ENCODE measurements at regions not wholly inside any gene's neighbourhood (a gene's known extent, or its start where the extent isn't known, plus 50 kb on each side); places are given as distances from the start of the nearest gene placed in this dataset.
A peak's percentile ranks its signal among the peaks of the same experiment; 100 is the strongest.

DNA sequence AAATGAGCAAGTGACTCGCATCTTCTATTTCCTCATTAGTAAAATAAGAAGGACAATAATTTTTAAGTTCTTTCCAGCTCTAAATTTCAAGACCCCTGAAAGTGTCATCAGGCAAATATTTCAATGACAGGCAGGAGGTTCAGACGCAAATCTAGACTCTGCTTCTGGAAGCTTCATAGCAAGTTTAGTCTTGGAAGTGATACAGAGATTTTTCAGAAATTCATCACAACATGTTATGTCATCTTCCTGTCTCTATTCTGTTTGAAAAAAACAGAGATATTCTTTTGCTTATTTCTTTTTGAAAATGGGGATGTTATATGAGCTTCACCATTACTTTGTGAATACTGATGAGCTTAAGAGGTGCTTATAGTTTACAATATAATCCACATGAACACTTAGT, 74.0 kb downstream of the C3orf85 start:
- no peaks in the 10 kb centered on the region for H3K4me1 ChIP-seq (ENCODE audit: control insufficient read depth, insufficient read depth, low read length)
- H3K27ac ChIP-seq (ENCODE audit: low read depth, low read length) = no peak overlapping the region
- H3K9me3 ChIP-seq (ENCODE audit: control insufficient read depth, insufficient read depth, low read length) = no peaks in the 10 kb centered on the region
- H3K36me3 ChIP-seq (ENCODE audit: control insufficient read depth, insufficient read depth, low read length) = no peaks in the 10 kb centered on the region
- H3K9ac ChIP-seq (ENCODE audit: low read depth, low read length) = no peak overlapping the region
- no peaks in the 10 kb centered on the region for H3K27me3 ChIP-seq (ENCODE audit: control insufficient read depth, insufficient read depth, low read length)
- H3K4me3 ChIP-seq (ENCODE audit: low read depth, low read length) = no peak overlapping the region

DNA sequence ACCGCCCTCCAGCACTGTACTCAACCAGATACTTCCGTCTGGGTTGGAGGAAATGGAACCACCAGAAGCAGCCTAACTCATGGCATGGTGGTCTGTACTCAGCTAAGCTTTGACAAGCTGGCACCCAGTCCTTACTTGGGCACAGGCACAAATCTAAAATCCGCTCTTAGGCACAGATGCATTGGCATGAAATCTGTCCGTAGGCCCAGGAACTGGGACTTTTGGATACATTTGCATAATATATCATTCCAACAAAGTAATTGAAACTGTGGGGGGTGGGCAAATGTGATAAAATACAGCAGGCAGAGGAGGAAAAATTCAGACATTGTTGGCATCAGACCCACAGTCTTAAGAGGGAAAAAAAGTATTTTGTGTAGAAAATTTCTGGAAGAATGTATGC, 75.4 kb downstream of the C3orf85 start:
- Histone ChIP-seq H3K4me1 (ENCODE audit: control insufficient read depth, insufficient read depth, low read length) (no peaks in the 10 kb centered on the region), H3K9ac (ENCODE audit: low read depth, low read length) (no peak overlapping the region), H3K4me3 (ENCODE audit: low read depth, low read length) (no peak overlapping the region), H3K27me3 (ENCODE audit: control insufficient read depth, insufficient read depth, low read length) (no peaks in the 10 kb centered on the region), H3K9me3 (ENCODE audit: control insufficient read depth, insufficient read depth, low read length) (no peaks in the 10 kb centered on the region), H3K36me3 (ENCODE audit: control insufficient read depth, insufficient read depth, low read length) (no peaks in the 10 kb centered on the region), H3K27ac (ENCODE audit: low read depth, low read length) (no peak overlapping the region)

DNA sequence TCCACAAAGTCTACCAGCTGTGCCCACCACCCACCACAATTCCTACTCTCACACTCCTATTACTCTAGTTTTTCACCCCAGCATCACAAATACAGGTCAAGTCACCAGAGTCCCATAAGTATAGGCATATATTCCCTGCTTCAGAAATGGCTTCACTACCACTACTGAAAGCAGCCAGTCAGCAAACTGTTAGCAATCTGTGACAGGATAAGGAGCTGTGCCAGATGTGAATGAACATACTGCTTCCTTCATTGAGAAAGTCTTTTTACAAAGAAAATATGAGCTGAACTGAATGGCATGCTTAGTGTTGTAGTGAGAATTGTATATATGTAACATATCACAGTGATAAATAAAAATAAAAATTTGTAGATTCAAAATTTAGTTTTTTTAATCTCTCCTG, 76.8 kb downstream of the C3orf85 start:
- Histone ChIP-seq H3K9me3 (ENCODE audit: control insufficient read depth, insufficient read depth, low read length) (peaks cover 9% of the 10 kb centered on the region), H3K4me3 (ENCODE audit: low read depth, low read length) (no peak overlapping the region), H3K9ac (ENCODE audit: low read depth, low read length) (no peak overlapping the region), H3K4me1 (ENCODE audit: control insufficient read depth, insufficient read depth, low read length) (no peaks in the 10 kb centered on the region), H3K27ac (ENCODE audit: low read depth, low read length) (no peak overlapping the region), H3K27me3 (ENCODE audit: control insufficient read depth, insufficient read depth, low read length) (no peaks in the 10 kb centered on the region), H3K36me3 (ENCODE audit: control insufficient read depth, insufficient read depth, low read length) (no peaks in the 10 kb centered on the region)

DNA sequence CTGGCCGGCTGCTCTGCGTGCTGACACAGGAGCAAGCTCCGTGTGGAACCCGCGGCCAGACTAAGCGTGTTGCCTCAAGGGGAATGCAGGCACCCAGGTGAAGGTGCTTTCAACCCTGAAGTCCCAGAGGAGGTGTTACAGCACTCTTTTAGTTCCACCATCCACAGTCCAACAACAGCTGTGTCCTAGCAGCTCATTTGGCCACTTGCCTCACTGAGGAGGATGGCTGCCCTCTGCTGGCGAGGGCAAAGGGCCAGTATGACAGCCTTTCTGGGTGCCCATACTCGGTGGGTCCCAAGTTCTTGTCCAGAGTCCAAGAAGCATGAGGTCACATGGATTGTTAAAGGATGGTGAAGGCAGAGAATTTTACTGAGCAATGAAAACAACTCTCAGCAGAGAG, 87.8 kb downstream of the C3orf85 start:
- no peak overlapping the region for H3K4me3 ChIP-seq (ENCODE audit: low read depth, low read length)
- no peaks in the 10 kb centered on the region for H3K4me1 ChIP-seq (ENCODE audit: control insufficient read depth, insufficient read depth, low read length)
- no peaks in the 10 kb centered on the region for H3K36me3 ChIP-seq (ENCODE audit: control insufficient read depth, insufficient read depth, low read length)
- H3K9me3 ChIP-seq (ENCODE audit: control insufficient read depth, insufficient read depth, low read length) = 0 out of 2 replicates have a peak, but pooled peaks cover under 1% of the 10 kb centered on the region
- no peak overlapping the region for H3K27ac ChIP-seq (ENCODE audit: low read depth, low read length)
- H3K27me3 ChIP-seq (ENCODE audit: control insufficient read depth, insufficient read depth, low read length) = no peaks in the 10 kb centered on the region
- no peak overlapping the region for H3K9ac ChIP-seq (ENCODE audit: low read depth, low read length)

DNA sequence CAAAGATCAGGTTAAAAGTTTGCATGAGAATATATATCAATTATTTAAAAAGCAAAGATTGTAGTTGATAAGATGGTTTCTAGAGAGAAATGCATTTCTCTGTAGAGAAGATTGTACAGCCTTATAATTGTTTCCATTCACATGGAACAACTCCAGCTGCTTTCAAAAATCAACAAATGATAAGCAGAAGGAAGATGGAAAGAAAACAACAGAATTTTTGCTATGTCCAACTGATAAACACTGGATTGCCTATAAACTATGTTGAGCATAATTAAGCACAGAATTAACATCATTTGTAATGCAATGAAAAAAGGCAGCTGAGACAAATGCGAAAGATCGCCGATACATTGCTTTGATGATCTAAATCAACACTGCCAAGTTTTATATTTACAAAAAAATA, 89.0 kb downstream of the C3orf85 start:
- no peaks in the 10 kb centered on the region for H3K27me3 ChIP-seq (ENCODE audit: control insufficient read depth, insufficient read depth, low read length)
- H3K36me3 ChIP-seq (ENCODE audit: control insufficient read depth, insufficient read depth, low read length) = no peaks in the 10 kb centered on the region
- no peak overlapping the region for H3K27ac ChIP-seq (ENCODE audit: low read depth, low read length)
- no peaks in the 10 kb centered on the region for H3K9me3 ChIP-seq (ENCODE audit: control insufficient read depth, insufficient read depth, low read length)
- no peak overlapping the region for H3K9ac ChIP-seq (ENCODE audit: low read depth, low read length)
- H3K4me3 ChIP-seq (ENCODE audit: low read depth, low read length) = no peak overlapping the region
- no peaks in the 10 kb centered on the region for H3K4me1 ChIP-seq (ENCODE audit: control insufficient read depth, insufficient read depth, low read length)

DNA sequence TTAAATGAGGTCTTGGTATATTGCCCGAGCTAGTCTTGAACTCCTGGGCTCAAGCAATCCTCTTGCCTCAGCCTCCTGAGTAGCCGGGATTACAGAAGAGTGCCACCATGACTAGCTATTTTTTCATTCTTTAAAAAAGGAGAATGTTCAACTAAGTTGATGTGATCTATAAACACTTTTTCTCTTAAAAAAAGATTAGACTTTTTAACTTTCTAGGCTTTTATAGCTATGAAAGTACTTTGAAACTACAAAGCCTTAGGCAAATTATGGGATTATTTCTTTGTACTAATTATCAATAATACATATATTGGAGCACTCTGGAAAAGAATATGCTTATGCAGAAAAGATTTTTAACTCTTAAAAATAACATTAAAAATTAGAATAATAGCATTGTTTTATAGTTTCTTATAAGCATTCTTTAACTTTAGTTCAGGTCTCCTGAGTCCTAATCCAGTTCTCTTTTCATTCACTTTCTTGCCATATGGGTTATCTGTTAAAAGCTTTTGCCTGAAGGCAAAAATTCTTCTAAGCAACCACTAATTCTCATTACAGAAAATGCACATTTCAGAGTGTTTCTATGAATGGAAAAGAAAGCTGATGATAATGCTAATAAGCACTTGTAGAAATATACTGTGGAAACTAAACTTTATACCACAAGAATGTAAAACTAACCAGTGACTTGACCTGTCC, 87.8 kb downstream of the DPPA2 start:
- H3K4me1 ChIP-seq (ENCODE audit: control insufficient read depth, insufficient read depth, low read length) = no peaks in the 10 kb centered on the region
- no peaks in the 10 kb centered on the region for H3K27me3 ChIP-seq (ENCODE audit: control insufficient read depth, insufficient read depth, low read length)
- H3K36me3 ChIP-seq (ENCODE audit: control insufficient read depth, insufficient read depth, low read length) = no peaks in the 10 kb centered on the region
- H3K9ac ChIP-seq (ENCODE audit: low read depth, low read length) = no peak overlapping the region
- H3K4me3 ChIP-seq (ENCODE audit: low read depth, low read length) = no peak overlapping the region
- H3K27ac ChIP-seq (ENCODE audit: low read depth, low read length) = no peak overlapping the region
- no peaks in the 10 kb centered on the region for H3K9me3 ChIP-seq (ENCODE audit: control insufficient read depth, insufficient read depth, low read length)

DNA sequence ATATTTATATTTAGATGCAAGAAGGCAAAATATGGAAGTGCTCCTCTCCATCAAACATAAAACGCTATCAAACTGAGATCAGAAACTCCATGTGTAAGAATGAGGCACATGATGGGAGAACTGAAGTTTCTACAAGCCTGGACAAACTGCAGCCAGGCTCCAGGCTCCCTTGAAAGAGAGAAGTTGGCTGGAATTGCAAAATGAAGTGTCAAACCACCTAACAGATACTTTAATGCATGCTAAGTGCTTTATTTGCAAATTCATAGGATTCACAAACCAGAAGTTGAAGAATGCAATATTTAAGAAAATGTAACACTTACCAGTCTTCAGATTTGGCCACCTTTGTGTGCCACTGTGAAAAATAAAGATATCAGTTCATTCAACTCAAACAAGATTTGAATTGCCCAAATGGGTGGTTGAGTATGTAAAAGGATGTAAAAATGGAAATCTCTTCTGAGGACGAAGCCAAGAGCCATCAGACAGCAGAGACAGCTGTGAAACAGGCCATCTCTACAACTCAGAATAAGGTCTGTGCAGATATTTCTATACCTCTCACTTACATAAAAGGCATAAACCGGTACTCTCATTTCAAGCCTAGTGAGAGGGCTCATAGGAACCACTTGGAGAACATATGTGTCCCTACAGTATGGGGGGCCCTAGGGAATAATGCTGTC, 87.0 kb downstream of the DPPA2 start:
- H3K27me3 ChIP-seq (ENCODE audit: control insufficient read depth, insufficient read depth, low read length) = no peaks in the 10 kb centered on the region
- no peak overlapping the region for H3K4me3 ChIP-seq (ENCODE audit: low read depth, low read length)
- H3K9ac ChIP-seq (ENCODE audit: low read depth, low read length) = no peak overlapping the region
- H3K27ac ChIP-seq (ENCODE audit: low read depth, low read length) = no peak overlapping the region
- peaks cover 4% of the 10 kb centered on the region; the same call in 1 of the 2 replicates for H3K4me1 ChIP-seq (ENCODE audit: control insufficient read depth, insufficient read depth, low read length)
- no peaks in the 10 kb centered on the region for H3K9me3 ChIP-seq (ENCODE audit: control insufficient read depth, insufficient read depth, low read length)
- no peaks in the 10 kb centered on the region for H3K36me3 ChIP-seq (ENCODE audit: control insufficient read depth, insufficient read depth, low read length)

DNA sequence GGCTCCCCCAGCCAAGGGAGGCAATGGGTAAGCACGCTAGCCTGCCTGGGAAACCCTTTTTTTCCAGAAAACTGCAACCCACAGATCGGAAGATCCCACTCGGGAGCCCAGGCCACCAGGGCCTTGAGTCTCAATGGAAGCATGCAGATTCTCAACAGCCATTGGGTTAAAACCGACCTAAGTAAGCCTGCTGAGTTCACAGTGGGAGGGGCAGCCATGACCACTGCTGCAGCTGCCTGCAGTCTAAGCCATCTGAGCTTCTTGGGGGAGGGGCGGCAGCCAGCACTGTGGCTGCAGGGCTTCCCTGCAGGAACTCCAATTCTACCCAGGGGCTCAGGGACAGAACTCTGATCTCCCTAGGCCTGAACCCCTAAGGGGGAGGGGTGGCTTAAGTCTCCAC, 82.0 kb downstream of the DPPA2 start:
- no peaks in the 10 kb centered on the region for H3K27me3 ChIP-seq (ENCODE audit: control insufficient read depth, insufficient read depth, low read length)
- H3K36me3 ChIP-seq (ENCODE audit: control insufficient read depth, insufficient read depth, low read length) = no peaks in the 10 kb centered on the region
- no peaks in the 10 kb centered on the region for H3K9me3 ChIP-seq (ENCODE audit: control insufficient read depth, insufficient read depth, low read length)
- H3K27ac ChIP-seq (ENCODE audit: low read depth, low read length) = peak overlapping the region; percentile 12
- H3K4me1 ChIP-seq (ENCODE audit: control insufficient read depth, insufficient read depth, low read length) = peaks cover 9% of the 10 kb centered on the region; the same call in 1 of the 2 replicates
- no peak overlapping the region for H3K4me3 ChIP-seq (ENCODE audit: low read depth, low read length)
- no peak overlapping the region for H3K9ac ChIP-seq (ENCODE audit: low read depth, low read length)

DNA sequence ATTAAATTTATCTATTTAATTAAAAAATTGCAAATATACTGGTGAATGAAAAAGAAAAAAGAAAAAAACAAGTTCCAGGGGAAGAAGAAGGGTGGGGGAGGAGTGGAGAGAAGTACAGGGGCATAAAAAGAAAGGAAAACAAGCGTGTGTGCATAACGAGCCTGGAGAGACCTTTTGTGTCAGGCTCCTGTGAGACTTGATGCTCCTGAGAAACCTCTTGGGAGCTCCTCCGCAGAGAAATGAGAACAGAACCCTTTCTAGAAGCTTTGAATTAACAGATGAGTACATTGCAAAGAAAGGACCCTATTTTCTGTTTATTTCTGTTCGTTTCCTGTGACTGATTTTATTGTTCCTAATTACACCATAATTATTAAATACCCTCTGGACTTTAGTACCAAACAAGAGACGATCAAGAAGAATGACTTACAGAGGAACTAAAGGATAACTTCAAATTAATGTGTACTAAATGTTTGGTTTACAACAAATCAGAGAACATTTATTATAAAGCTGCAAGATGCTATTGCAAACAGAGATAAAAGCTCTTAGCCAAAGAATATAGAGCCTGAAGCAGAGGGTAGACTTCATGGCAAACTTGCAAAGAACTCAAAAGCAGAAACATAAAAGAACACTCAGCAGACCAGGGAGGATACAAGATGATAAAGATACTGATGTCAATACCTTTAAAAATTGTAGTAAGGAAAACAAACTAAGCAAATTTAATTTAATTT, 74.7 kb downstream of the DPPA2 start:
- Histone ChIP-seq H3K27me3 (ENCODE audit: control insufficient read depth, insufficient read depth, low read length) (no peaks in the 10 kb centered on the region), H3K27ac (ENCODE audit: low read depth, low read length) (no peak overlapping the region), H3K4me3 (ENCODE audit: low read depth, low read length) (no peak overlapping the region), H3K36me3 (ENCODE audit: control insufficient read depth, insufficient read depth, low read length) (no peaks in the 10 kb centered on the region), H3K9me3 (ENCODE audit: control insufficient read depth, insufficient read depth, low read length) (no peaks in the 10 kb centered on the region), H3K9ac (ENCODE audit: low read depth, low read length) (no peak overlapping the region), H3K4me1 (ENCODE audit: control insufficient read depth, insufficient read depth, low read length) (peaks cover 5% of the 10 kb centered on the region; the same call in 1 of the 2 replicates)

DNA sequence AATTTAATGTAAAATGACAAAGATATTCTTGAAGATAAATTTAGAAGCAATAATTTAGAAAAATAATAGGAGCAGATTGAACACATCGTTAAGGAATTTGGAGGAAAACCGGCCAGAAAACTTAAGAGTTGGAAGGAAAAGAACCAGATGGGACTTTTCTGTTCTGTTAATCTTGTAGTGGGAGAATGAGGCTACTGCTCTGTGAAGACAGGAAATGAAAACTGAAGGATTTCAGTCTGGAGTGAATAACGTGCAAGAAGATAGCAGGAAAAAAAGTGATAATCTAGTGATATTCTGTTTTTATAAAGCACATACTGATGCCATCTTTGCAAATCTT, 74.2 kb downstream of the DPPA2 start:
- Histone ChIP-seq H3K4me3 (ENCODE audit: low read depth, low read length) (no peak overlapping the region), H3K27ac (ENCODE audit: low read depth, low read length) (no peak overlapping the region)

More for the DNA sequence above, 74.2 kb downstream of the DPPA2 start:
- Histone ChIP-seq H3K27me3 (ENCODE audit: control insufficient read depth, insufficient read depth, low read length) (no peaks in the 10 kb centered on the region), H3K9me3 (ENCODE audit: control insufficient read depth, insufficient read depth, low read length) (no peaks in the 10 kb centered on the region), H3K9ac (ENCODE audit: low read depth, low read length) (no peak overlapping the region), H3K4me1 (ENCODE audit: control insufficient read depth, insufficient read depth, low read length) (peaks cover 5% of the 10 kb centered on the region; the same call in 1 of the 2 replicates), H3K36me3 (ENCODE audit: control insufficient read depth, insufficient read depth, low read length) (no peaks in the 10 kb centered on the region)
